Right kidney (tissue), 1 donor: ENCODE measurements at regions not wholly inside any gene's neighbourhood (a gene's known extent, or its start where the extent isn't known, plus 50 kb on each side); places are given as distances from the start of the nearest gene placed in this dataset.
"Not testable (repeated sequence)": the region's sequence is repeated elsewhere in the genome, so short reads cannot be mapped to it uniquely, and the experiment has no call there.

Experiments
- DNase-seq: peaks from one replicate; pipeline ENCODE4 v3.0.0-alpha.2; 2016

- no peak for DNase-seq
These were observed 422.3 kb downstream of the FUT8 start for GRCh38 chr14:65834812-65835211.

GRCh38 chr14:65835501-65835900 lies 423.0 kb downstream of the FUT8 start:
- DNase-seq, result no peak

GRCh38 chr14:65838565-65838964 lies 426.0 kb downstream of the FUT8 start:
- no peak for DNase-seq

- DNase-seq, result no peak
These were observed 427.7 kb downstream of the FUT8 start for GRCh38 chr14:65840118-65840751.

- no peak for DNase-seq
These were observed 428.3 kb downstream of the FUT8 start for GRCh38 chr14:65840786-65841185.

GRCh38 chr14:65846196-65846868 lies 433.8 kb downstream of the FUT8 start:
- no peak for DNase-seq

GRCh38 chr14:65847075-65847847 lies 434.7 kb downstream of the FUT8 start:
- no peak for DNase-seq

GRCh38 chr14:65847931-65848330 lies 435.4 kb downstream of the FUT8 start:
- DNase-seq, result not testable (repeated sequence)

GRCh38 chr14:65849091-65849490 lies 436.6 kb downstream of the FUT8 start:
- DNase-seq, result no peak

- no peak for DNase-seq
These were observed 437.0 kb downstream of the FUT8 start for GRCh38 chr14:65849558-65849957.

GRCh38 chr14:65850429-65851135 lies 438.1 kb downstream of the FUT8 start:
- no peak for DNase-seq

GRCh38 chr14:65852689-65853088 lies 440.2 kb downstream of the FUT8 start:
- no peak for DNase-seq

GRCh38 chr14:65853407-65853955 lies 441.0 kb downstream of the FUT8 start:
- DNase-seq, result no peak

- no peak for DNase-seq
These were observed 441.7 kb downstream of the FUT8 start for GRCh38 chr14:65854215-65854614.

GRCh38 chr14:65860956-65861611 lies 448.6 kb downstream of the FUT8 start:
- no peak for DNase-seq

GRCh38 chr14:65864549-65864948 lies 452.0 kb downstream of the FUT8 start:
- DNase-seq, result no peak

GRCh38 chr14:65864984-65865383 lies 452.5 kb downstream of the FUT8 start:
- no peak for DNase-seq

- no peak for DNase-seq
These were observed 453.9 kb downstream of the FUT8 start for GRCh38 chr14:65866448-65866847.

- no peak for DNase-seq
These were observed 454.4 kb downstream of the FUT8 start for GRCh38 chr14:65866886-65867285.

- no peak for DNase-seq
These were observed 454.8 kb downstream of the FUT8 start for GRCh38 chr14:65867333-65867732.

GRCh38 chr14:65872536-65872935 lies 460.0 kb downstream of the FUT8 start:
- DNase-seq, result no peak

GRCh38 chr14:65877166-65877565 lies 464.6 kb downstream of the FUT8 start:
- no peak for DNase-seq
